GM12891 (cell line): ENCODE measurements at regions not wholly inside any gene's neighbourhood (a gene's known extent, or its start where the extent isn't known, plus 50 kb on each side); places are given as distances from the start of the nearest gene placed in this dataset.

Experiments
- DNase-seq: peaks from one replicate; pipeline ENCODE4 v3.0.0; 2011; ENCODE audit warnings: low spot score; ENCODE audit not compliant: insufficient read length
- FAIRE-seq: peaks from 2 replicates; lab custom pipeline; 2011; peaks lifted over from hg19 to GRCh38; lab: Jason Lieb, UNC
- PAX5 ChIP-seq: IDR thresholded peaks from 2 replicates; pipeline ENCODE4 v1.6.1; 2011; ENCODE audit warnings: low read length, moderate library complexity, mild to moderate bottlenecking; ENCODE audit not compliant: insufficient read depth, severe bottlenecking
- POLR2A ChIP-seq: IDR thresholded peaks from 2 replicates; pipeline ENCODE4 v1.6.1; 2011; ENCODE audit warnings: low read depth, low read length, control low read depth
- POLR2AphosphoS5 ChIP-seq: IDR thresholded peaks from 2 replicates; pipeline ENCODE4 v1.6.1; 2011; ENCODE audit warnings: low read depth, low read length, control low read depth
- POU2F2 ChIP-seq: IDR thresholded peaks from 2 replicates; pipeline ENCODE4 v1.6.1; 2011; ENCODE audit warnings: low read depth, mild to moderate bottlenecking, control low read depth, low read length, moderate library complexity
- SPI1 ChIP-seq: IDR thresholded peaks from 2 replicates; pipeline ENCODE4 v1.6.1; 2011; ENCODE audit warnings: low read depth, low read length, control low read depth
- TAF1 ChIP-seq: IDR thresholded peaks from 2 replicates; pipeline ENCODE4 v1.6.1; 2011; ENCODE audit warnings: low read depth, low read length, control low read depth

DNA sequence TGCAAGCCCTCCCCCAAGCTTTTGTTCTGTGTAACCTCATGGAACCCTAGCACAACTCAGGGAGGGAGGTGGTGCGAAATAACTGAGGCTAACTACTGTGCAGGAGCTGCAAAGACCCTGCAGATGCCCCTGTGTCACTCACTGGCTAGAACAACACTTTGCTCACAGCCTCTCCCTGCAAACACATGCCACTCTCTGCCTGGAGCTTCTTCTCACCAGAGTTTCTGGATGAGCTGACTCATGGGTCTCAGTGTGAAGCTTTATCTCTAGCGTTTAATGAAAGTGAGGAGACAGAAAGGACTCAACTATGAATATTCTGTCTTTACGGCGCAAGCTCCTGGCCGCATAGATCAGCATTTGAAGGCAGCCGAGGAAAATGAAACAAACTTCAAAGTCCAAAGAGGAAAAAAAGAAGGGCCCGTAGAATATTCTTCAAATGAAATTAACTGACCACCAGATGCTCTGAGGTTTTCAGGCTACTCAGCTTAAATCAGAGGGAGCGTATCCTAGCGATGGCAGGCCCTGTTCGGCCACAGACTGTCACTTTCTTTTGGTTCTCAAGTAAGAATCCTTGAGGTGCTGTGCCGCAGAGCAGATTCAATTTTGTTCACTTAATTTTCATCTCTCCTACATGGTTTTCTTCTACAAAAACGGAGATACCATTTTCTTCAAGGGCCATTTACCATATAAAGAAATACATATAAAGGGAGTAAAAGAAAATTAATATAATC is 77.7 kb upstream of the TAS2R1 start:
- FAIRE-seq: no peak
- no peak for DNase-seq
- TF ChIP-seq SPI1 (no peak), POLR2A (no peak), POU2F2 (no peak), POLR2AphosphoS5 (no peak), TAF1 (no peak), PAX5 (no peak)

- DNase-seq (no peak), FAIRE-seq (no peak)
- TF ChIP-seq POLR2A: no peak
- TF ChIP-seq TAF1: no peak
- TF ChIP-seq POU2F2: no peak
- no peak for TF ChIP-seq PAX5
- TF ChIP-seq SPI1: no peak
- TF ChIP-seq POLR2AphosphoS5: no peak
Measured at GRCh38 chr5:9699681-9700080, 69.5 kb upstream of the TAS2R1 start.

- FAIRE-seq (no peak), DNase-seq (no peak)
- TF ChIP-seq POU2F2: no peak
- TF ChIP-seq POLR2AphosphoS5: no peak
- no peak for TF ChIP-seq TAF1
- no peak for TF ChIP-seq SPI1
- no peak for TF ChIP-seq POLR2A
- no peak for TF ChIP-seq PAX5
Measured at GRCh38 chr5:9698841-9699240, 68.7 kb upstream of the TAS2R1 start.

GRCh38 chr5:9698125-9698826 is 68.1 kb upstream of the TAS2R1 start:
- DNase-seq: no peak
- no peak for FAIRE-seq
- TF ChIP-seq PAX5 (no peak), TAF1 (no peak)

- no peak for TF ChIP-seq POU2F2
- no peak for TF ChIP-seq TAF1
- no peak for TF ChIP-seq POLR2A
- TF ChIP-seq PAX5: no peak
- no peak for TF ChIP-seq SPI1
- no peak for TF ChIP-seq POLR2AphosphoS5
- no peak for FAIRE-seq
Measured at GRCh38 chr5:9692576-9692975, 62.4 kb upstream of the TAS2R1 start.

GRCh38 chr5:9691261-9691660 is 61.1 kb upstream of the TAS2R1 start:
- TF ChIP-seq POLR2AphosphoS5 (no peak), TAF1 (no peak), SPI1 (no peak), POLR2A (no peak)
- DNase-seq (no peak), FAIRE-seq (no peak)

More at GRCh38 chr5:9692576-9692975, 62.4 kb upstream of the TAS2R1 start:
- no peak for DNase-seq

DNA sequence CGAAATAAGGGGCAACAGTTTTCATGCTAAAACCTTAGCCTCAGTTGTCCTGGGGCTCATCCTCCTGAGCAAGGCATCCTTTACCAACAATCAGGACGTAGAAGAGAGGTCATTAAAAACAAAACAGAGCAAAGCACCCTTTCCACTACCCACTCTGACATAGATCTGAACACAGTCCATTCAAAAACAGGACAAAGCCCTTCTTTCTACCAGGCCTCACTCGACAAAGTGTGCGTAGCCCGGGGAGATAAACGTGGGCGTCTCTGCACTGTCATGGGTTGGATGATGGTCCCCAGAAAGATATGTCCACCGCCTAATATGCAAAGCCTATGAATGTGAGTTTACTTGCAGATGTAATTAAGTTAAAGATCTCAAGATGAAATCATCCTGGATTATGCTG is 60.6 kb upstream of the TAS2R1 start:
- FAIRE-seq (no peak), DNase-seq (no peak)
- TF ChIP-seq TAF1 (no peak), POLR2AphosphoS5 (no peak), SPI1 (no peak), POLR2A (no peak), PAX5 (no peak), POU2F2 (no peak)

DNA sequence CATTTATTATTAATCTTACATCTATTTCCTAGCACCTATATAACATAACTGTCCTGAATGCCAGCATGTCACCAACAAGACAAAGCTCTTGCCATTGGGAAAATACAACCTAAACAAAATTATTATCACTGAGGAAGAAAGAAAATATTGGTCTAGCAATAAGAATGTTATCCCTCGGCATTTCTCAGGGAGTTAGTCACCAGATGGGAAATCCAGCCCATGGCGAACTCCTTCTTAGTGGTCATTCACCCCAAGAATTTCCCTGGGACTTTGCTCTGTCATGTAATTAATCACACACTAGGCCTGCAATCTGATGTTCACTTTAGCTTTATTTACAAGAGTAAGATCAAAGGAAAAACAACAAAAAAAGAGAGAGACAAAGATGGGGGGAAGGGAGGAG is 56.1 kb upstream of the TAS2R1 start:
- no peak for FAIRE-seq
- no peak for DNase-seq
- TF ChIP-seq POLR2A: no peak
- no peak for TF ChIP-seq TAF1
- no peak for TF ChIP-seq PAX5
- no peak for TF ChIP-seq POLR2AphosphoS5
- no peak for TF ChIP-seq POU2F2
- TF ChIP-seq SPI1: no peak

- DNase-seq: no peak
- FAIRE-seq: no peak
- TF ChIP-seq PAX5 (no peak), POU2F2 (no peak), POLR2A (no peak), SPI1 (no peak), TAF1 (no peak), POLR2AphosphoS5 (no peak)
Measured at GRCh38 chr5:9681706-9682105, 51.6 kb upstream of the TAS2R1 start.
